Hematopoietic multipotent progenitor cell treated with erythropoietin and hydrocortisone succinate and interleukin-3 and kit ligand, for 8 days (in vitro differentiated cells): ENCODE measurements at regions not wholly inside any gene's neighbourhood (a gene's known extent, or its start where the extent isn't known, plus 50 kb on each side); places are given as distances from the start of the nearest gene placed in this dataset.

Experiments used
- DNase-seq: peaks from one replicate; pipeline ENCODE4 v3.0.0-alpha.2; 2015

DNA sequence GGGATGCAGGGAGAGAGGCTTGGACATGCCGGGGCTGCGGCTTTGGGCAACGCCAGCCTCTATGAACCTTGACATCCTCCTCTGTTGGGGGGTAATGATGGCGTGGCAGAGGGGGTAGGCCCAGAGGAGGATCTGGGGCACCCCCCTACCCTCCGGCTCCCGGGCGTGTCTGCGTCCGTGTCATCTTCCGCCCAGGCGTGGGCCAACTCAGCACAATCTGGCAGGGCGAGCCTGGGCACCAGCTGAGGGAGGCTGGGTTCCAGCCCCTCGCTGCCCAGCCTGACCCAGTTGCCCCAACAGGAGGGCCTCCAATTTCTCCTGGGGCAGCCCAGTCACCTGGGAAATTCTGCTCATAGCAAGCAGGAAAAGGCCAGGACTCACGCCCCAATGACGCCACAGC, 62.9 kb upstream of the IL17B start:
- DNase-seq, result no peak

DNA sequence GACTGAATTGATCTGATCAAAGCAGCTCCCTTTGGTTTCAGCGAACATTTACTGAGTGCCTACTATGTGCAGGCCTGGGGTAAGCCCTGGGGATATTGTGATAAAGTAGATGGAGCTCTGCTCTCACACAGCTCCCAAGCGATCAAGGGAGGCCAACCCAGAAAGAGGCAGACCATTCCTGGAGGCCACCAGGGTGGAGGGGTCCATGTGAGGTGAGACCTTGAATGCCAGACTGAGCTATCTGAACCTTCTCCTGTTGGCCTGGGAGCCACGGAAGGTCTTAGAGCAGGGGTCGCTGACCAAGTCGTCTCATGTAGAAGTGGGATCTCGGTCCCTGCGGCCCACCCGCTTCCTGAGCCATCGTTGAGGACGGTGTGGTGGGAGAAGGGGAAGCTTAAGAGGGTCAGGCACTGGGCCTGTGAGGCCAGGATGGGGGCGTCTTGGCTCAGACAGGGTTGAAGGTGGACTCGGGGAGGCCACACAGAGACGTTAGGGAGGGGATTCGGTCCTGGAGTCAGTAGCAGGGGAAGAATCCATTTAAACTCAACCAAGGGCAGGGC, 62.2 kb upstream of the IL17B start:
- DNase-seq, result no peak

DNA sequence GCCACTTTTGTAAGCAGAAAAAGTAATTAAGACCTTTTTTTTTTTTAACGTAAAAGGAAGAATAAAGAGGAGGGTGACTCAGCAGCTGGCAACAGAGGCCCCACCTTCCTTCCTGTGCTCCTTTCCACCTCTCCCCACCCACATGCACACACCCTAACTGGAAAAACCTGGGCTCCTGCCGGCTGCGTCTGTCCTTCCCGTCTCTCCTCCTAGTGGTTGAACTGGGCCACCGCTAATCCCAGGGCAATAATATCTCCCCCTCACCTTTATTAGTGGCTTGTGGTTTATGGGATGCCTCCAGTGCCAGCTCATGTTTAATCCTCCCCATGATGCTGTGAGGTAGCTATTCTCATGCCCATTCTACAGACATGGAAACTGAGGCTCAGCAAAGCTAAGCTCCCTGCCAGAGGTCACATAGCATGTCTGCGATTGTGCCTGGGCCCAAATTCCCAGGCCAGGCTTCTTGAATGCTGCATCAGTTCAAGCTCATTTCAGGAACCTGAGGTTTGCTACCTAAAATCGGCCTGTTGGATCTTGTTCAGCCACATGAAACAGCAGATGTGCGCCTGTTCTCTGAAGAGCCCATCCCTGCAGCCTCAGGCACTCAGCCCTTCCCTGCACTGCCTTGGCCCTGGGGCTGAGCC, 60.9 kb upstream of the IL17B start:
- DNase-seq, result peak; percentile 54

DNA sequence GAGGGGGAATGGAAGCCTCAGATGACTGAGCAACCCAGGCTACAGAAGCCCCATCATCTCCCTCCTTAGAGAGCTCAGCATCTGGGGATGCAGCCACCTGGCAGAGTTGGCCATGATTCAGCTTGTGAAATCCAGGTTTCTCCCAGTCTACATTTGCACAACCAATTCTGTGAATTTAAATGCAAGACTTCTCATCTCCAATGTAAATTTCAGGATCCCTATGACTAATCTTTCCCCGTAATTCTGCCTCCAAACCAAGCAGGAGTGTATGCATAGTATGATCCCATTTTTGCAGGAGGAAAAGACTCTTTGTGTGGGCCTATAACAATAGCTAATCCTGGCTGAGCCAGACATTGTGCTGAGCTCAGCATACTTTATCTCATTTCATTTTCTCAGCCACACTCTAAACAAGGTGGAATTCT, 59.6 kb upstream of the IL17B start:
- DNase-seq, result no peak

DNA sequence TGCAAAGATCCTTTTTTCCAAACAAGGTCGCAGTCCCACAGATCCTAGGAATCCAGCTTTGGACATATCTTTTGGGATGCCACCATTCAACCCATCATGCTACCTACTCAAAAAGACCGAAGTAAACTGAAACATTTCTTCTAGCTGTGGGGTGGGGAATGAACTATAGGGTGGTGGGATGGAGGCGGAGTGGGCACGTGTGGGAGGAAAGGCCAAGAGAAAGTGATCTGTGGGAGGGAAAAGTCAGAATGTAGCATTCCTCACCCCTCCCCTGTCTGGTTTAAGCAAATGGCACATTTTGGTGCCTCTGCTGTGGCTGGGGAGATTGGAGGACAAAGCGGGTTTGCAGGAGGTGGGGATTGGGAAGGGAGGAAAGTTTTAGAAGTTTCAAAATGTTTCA, 59.2 kb upstream of the IL17B start:
- DNase-seq, result no peak

DNA sequence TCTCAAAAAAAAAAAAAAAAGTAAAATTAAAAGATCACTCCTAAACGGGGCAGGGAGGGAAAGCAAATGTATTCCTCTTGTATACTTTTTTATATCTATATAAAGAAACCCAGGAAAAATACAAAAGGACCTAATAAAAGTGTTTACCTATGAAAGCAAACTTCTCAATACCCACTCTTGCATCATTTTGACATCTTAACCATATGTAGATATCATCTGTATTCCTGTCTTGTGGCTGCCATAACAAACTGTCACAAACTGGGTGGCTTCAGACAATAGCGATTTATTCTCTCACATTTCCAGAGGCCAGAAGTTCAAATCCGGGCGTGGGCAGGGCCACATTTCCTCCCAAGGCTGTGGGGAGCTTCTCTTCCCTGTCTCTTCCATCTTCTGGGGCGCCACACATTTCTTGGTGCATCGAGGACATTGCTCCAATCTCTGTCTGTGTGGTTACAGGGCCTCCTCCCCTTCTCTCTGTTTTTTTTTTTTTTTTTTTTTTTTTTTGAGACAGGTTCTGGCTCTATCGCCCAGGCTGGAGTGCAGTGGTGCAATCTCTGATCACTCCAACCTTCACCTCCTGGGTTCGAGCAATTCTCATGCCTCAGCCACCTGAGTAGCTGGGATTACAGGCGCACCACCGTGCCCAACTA, 58.4 kb upstream of the IL17B start:
- DNase-seq, result no peak

DNA sequence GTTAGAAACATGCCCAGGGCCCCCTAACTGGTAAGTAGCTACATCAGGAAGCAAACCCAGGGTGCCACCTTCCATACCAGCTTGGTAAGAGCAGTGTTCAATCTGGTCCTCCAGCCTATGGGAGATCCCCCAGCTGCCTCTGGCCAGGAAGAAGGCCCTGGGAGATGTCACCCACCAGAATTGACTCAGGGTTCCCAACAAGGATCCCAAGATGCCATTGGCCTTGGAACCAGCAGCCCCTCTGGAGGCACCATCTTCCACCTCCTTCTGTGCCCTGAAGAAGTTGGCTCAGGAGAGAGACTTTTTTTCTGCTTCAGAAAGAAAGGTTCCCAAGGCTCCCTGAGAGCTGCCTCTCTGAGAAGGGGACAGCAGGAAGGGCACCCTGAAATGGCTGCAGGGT, 56.6 kb upstream of the IL17B start:
- DNase-seq, result no peak

DNA sequence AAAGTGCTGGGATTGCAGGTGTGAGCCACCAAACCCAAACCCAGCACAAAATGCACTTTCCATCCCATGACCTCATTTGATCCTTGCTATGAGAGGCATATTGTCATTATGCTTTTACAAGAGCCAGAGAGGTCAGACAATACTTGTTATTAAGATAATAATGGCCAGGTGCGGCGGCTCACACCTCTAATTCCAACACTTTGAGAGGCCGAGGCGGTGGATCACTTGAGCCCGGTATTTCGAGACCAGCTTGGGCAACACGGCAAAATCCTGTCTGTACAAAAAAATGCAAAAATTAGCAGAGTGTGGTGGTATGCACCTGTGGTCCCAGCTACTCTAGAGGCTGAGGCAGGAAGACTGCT, 55.9 kb upstream of the IL17B start:
- no peak for DNase-seq

DNA sequence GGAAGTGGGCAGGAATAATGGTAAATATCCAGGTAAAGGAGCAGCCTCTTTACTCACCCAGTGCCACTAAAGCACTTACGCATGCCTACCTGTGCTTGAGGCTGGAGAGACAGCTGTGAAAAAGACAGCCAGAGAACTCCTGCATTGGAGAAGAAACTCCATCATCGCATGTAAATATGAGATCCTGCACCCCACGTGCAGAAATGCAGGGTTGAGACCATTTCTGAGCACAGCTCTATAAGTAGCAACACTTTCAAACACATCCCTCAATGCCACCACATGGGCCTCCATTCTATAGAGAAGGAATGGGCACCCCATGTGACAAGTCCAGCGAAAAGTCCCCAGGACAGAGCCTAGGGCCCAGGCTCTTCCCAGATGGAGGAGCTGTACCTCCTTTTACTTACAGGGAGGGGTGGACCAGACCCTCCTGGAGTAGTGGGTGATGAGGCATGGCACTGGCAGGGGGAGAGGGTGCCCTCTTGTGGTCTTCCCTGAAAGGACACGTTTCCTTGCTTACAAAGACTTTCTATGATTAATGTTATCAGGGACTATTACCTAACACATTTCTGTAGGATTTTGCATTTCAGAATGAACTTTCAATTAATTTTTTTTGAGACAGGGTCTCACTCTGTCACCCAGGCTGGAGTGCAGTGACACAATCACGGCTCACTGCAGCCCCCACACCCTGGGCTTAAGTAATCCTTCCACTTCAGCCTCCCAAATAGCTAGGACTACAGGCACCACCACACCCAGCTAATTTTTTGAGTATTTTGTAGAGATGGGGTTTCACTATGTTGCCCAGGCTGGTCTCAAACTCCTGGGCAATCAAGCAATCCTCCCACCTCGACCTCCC, 55.3 kb upstream of the IL17B start:
- peak; percentile 61 for DNase-seq

DNA sequence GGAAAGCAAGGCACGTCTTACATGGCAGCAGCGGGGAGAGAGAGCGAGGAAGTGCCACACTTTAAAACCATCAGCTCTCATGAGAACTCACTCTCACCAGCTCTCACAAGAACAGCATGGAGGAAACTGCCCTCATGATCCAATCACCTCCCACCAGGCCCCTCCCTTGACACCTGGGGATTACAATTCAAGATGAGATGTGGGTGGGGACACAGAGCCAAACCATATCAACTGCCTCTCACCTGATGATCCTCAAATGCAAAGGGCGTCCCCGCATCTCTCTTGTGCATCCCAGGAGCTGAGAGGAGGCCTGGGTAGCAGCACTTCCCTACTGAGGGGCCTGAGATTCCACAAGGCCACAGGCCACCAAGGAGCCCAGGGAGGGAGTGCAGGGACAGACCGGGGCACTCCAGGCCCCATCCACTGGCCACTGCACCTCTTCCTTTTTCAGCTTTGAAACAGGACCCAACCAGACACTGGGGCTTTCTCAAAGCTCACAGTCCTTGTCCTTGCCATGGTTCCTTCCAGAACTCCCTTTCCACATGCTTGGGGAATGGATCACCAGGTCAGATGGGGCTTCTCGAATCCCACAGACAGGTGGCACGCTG, 54.5 kb upstream of the IL17B start:
- DNase-seq, result no peak

DNA sequence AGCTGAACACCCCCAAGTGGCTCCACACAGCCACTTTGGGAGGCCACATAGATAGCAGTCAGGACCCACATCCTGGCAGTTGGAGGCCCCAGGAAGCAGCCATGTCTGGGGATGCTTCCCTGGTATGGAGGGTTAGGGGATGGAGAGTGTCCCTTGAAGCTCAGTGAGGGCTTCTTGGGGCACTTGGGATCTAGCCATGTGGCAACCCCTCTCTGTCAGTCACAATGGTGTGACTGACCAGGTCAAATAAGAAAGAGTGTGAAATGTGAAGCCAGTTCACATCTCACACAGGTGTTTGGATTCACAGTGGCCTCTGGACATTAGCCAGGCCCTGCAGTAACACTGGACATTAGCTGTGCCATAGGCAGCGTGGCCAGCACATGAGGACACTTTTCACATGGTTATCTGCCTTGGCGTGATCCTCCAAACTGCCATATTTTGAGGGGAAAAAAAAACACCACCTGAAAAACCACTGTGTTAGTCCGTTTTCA, 53.9 kb upstream of the IL17B start:
- DNase-seq, result no peak

DNA sequence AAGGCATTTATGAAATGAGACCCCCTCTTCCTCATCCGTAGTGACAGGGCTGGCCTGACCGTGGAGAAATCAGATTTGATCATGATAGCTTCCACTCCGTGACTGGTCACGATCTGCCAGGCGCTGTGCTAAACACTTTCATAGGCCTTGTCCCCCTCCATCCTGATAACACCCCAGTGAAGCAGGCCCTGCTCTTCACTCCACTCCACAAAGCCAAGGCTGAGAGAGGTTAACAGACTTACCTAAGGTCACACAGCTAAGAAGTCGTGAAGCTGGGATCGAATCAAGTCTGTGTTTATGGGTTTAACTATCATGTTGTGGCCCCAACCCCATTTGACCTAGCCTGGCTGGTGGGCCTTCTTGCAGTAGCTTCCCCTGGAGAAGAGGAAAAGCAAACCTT, 53.3 kb upstream of the IL17B start:
- no peak for DNase-seq

DNA sequence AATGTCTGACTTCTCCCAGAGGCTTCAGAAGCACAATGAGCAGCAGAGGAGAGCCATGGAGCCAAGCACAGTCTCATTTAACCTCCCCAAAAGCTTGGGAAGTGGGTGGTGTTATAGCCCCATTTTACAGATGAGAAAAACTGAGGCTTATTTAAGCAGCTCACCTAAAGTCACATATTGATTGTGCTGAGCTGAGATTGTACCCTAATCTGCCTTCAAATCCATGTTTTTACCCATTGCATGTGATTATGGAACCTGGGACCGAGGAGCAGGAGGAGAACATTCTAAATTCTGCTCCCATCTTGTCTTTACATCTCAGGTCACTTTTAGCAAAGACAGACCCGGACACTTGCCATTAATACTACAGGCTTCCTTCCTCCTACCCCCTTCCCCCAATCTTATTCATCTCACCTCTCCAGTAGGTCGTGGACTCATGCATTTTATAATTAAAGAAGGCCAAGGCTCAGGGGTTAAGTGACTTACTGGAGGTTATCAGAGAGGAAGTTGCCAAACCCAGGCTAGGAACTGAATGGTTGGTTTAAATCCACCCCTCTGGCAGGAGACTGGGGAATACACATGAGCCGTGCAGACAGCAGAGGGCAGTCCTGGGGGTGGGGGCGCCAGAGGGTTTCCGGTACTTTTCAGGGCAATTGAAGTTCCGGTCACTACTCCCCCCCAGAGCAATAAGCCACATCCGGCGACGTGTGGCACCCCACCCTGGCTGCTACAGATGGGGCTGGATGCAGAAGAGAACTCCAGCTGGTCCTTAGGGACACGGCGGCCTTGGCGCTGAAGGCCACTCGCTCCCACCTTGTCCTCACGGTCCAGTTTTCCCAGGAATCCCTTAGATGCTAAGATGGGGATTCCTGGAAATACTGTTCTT, 51.0 kb upstream of the IL17B start:
- peak; percentile 23 for DNase-seq
